ENCODE measurements at regions not wholly inside any gene's neighbourhood (a gene's known extent, or its start where the extent isn't known, plus 50 kb on each side); places are given as distances from the start of the nearest gene placed in this dataset.

GRCh38 chr1:194208674-194209073 lies 1022.3 kb upstream of the B3GALT2 start:
- no peak for ATAC-seq
- Mint-ChIP-seq H3K36me3 (peaks cover 0 to 8% (median 0%) of the 10 kb centered on the region in 3 donors), H3K4me3 (no peak overlapping the region), H3K9me3 (no peaks in the 10 kb centered on the region), H3K4me1 (no peaks in the 10 kb centered on the region), H3K27me3 (no peaks in the 10 kb centered on the region), H3K27ac (no peak overlapping the region)
- DNase-seq: no peak
- POLR2A ChIA-PET: no interaction called here

GRCh38 chr1:194196562-194196961 lies 1010.1 kb upstream of the B3GALT2 start:
- no peaks in the 10 kb centered on the region for H3K27me3 Mint-ChIP-seq
- H3K36me3 Mint-ChIP-seq: peaks cover 0 to 1% (median 0%) of the 10 kb centered on the region in 3 donors
- H3K27ac Mint-ChIP-seq: no peak overlapping the region
- peaks cover 0 to 6% (median 0%) of the 10 kb centered on the region in 9 donors for H3K9me3 Mint-ChIP-seq
- ATAC-seq: no peak
- POLR2A ChIA-PET: no interaction called here
- H3K4me1 Mint-ChIP-seq: peaks cover 0 to 3% (median 0%) of the 10 kb centered on the region in 4 donors
- DNase-seq: no peak
- H3K4me3 Mint-ChIP-seq: no peak overlapping the region

GRCh38 chr1:194194724-194195123 lies 1008.3 kb upstream of the B3GALT2 start:
- Mint-ChIP-seq H3K4me3 (no peak overlapping the region), H3K4me1 (peaks cover 0 to 3% (median 0%) of the 10 kb centered on the region in 4 donors), H3K9me3 (peaks cover 0 to 6% (median 0%) of the 10 kb centered on the region in 9 donors), H3K27ac (peak overlapping the region in 2 of 10 donors; percentile 22 to 28), H3K27me3 (no peaks in the 10 kb centered on the region), H3K36me3 (peaks cover 0 to 1% (median 0%) of the 10 kb centered on the region in 3 donors)
- no peak for DNase-seq
- no peak for ATAC-seq
- POLR2A ChIA-PET: no interaction called here

- H3K4me3 Mint-ChIP-seq: no peak overlapping the region
- DNase-seq (no peak), ATAC-seq (no peak)
- peak overlapping the region in 1 of 10 donors; percentile 7 for H3K27ac Mint-ChIP-seq
- H3K4me1 Mint-ChIP-seq: peaks cover 0 to 6% (median 4%) of the 10 kb centered on the region in 4 donors
- peaks cover 0 to 4% (median 0%) of the 10 kb centered on the region in 3 donors for H3K36me3 Mint-ChIP-seq
- H3K27me3 Mint-ChIP-seq: peaks cover 0 to 1% (median 0%) of the 10 kb centered on the region in 5 donors
- peaks cover 0 to 2% (median 0%) of the 10 kb centered on the region in 9 donors for H3K9me3 Mint-ChIP-seq
- POLR2A ChIA-PET: no interaction called here
Observed at GRCh38 chr1:194184974-194185373, 998.6 kb upstream of the B3GALT2 start.

GRCh38 chr1:194184425-194184824 lies 998.0 kb upstream of the B3GALT2 start:
- peaks cover 0 to 4% (median 0%) of the 10 kb centered on the region in 3 donors for H3K36me3 Mint-ChIP-seq
- H3K27me3 Mint-ChIP-seq: peaks cover 0 to 1% (median 0%) of the 10 kb centered on the region in 5 donors
- no peak overlapping the region for H3K4me3 Mint-ChIP-seq
- no peak overlapping the region for H3K27ac Mint-ChIP-seq
- POLR2A ChIA-PET: no interaction called here
- ATAC-seq: no peak
- H3K9me3 Mint-ChIP-seq: peaks cover 0 to 2% (median 0%) of the 10 kb centered on the region in 9 donors
- DNase-seq: no peak
- H3K4me1 Mint-ChIP-seq: peaks cover 0 to 6% (median 4%) of the 10 kb centered on the region in 4 donors

DNA sequence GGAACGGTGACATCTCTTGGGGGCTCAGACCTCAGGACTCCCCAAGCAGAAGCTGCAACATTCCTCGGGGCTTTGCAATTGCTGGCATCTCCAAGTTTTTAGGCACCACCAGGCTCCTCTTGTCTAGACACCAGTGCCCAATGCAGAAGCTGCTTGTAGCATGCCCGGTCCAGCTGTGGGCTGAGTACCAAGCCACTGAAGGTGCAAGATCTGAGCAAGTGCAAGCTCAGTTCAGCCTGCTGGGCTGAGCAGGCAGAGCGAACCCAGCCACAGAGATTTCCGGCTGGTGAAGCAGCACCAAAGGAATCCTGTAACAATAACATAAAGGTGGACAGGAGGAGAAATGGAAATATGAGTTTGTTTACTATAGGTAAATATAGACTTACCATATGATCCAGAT lies 995.4 kb upstream of the B3GALT2 start:
- Mint-ChIP-seq H3K4me3 (no peak overlapping the region), H3K9me3 (peaks cover 0 to 2% (median 0%) of the 10 kb centered on the region in 9 donors), H3K27ac (no peak overlapping the region)

GRCh38 chr1:194176212-194176611 lies 989.8 kb upstream of the B3GALT2 start:
- ATAC-seq: no peak
- H3K36me3 Mint-ChIP-seq: peaks cover 0 to under 1% (median 0%) of the 10 kb centered on the region in 3 donors
- no peaks in the 10 kb centered on the region for H3K27me3 Mint-ChIP-seq
- no peak for DNase-seq
- H3K27ac Mint-ChIP-seq: no peak overlapping the region
- H3K4me1 Mint-ChIP-seq: peaks cover 0 to 6% (median 2%) of the 10 kb centered on the region in 4 donors
- POLR2A ChIA-PET: no interaction called here
- H3K4me3 Mint-ChIP-seq: no peak overlapping the region
- peaks cover 0 to 7% (median 0%) of the 10 kb centered on the region in 9 donors for H3K9me3 Mint-ChIP-seq

More for the DNA sequence above, 995.4 kb upstream of the B3GALT2 start:
- H3K4me1 Mint-ChIP-seq: peaks cover 0 to 6% (median 4%) of the 10 kb centered on the region in 4 donors
- peaks cover 0 to 4% (median 0%) of the 10 kb centered on the region in 3 donors for H3K36me3 Mint-ChIP-seq
- ATAC-seq (no peak), DNase-seq (no peak)
- peaks cover 0 to 1% (median 0%) of the 10 kb centered on the region in 5 donors for H3K27me3 Mint-ChIP-seq
- POLR2A ChIA-PET: no interaction called here

DNA sequence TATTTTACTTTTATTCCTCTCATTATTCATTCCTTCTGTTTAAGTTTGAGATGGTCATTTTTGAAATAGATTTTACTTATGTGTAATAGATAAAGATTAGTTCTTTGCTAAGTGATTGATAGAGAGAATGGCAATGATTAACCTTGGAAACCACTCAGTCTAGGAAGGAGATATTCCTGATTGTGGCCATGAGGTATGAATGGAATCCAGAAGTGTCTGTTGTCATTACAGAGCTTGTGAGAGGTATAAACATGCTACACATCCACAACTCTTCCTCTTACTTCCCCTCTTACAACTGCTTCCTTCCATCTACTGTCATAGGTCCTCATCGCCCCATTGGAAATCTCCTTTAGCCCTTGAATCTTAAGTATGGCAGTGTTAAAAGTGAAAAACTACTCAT lies 988.8 kb upstream of the B3GALT2 start:
- H3K27ac Mint-ChIP-seq: no peak overlapping the region
- POLR2A ChIA-PET: no interaction called here

GRCh38 chr1:194174528-194174927 lies 988.1 kb upstream of the B3GALT2 start:
- H3K27me3 Mint-ChIP-seq: no peaks in the 10 kb centered on the region
- no peak for ATAC-seq
- DNase-seq: no peak
- H3K4me1 Mint-ChIP-seq: no peaks in the 10 kb centered on the region
- POLR2A ChIA-PET: no interaction called here
- H3K27ac Mint-ChIP-seq: no peak overlapping the region
- no peak overlapping the region for H3K4me3 Mint-ChIP-seq
- H3K36me3 Mint-ChIP-seq: no peaks in the 10 kb centered on the region
- H3K9me3 Mint-ChIP-seq: peaks cover 0 to 17% (median 0%) of the 10 kb centered on the region in 9 donors

More for the DNA sequence above, 988.8 kb upstream of the B3GALT2 start:
- Mint-ChIP-seq H3K36me3 (no peaks in the 10 kb centered on the region), H3K27me3 (no peaks in the 10 kb centered on the region), H3K9me3 (peaks cover 0 to 17% (median 0%) of the 10 kb centered on the region in 9 donors), H3K4me1 (no peaks in the 10 kb centered on the region), H3K4me3 (no peak overlapping the region)
- DNase-seq: no peak
- no peak for ATAC-seq

GRCh38 chr1:194171596-194171995 lies 985.2 kb upstream of the B3GALT2 start:
- no peak overlapping the region for H3K27ac Mint-ChIP-seq
- ATAC-seq: no peak
- H3K9me3 Mint-ChIP-seq: peaks cover 0 to 17% (median 3%) of the 10 kb centered on the region in 9 donors
- H3K36me3 Mint-ChIP-seq: peaks cover 0 to 4% (median 3%) of the 10 kb centered on the region in 3 donors
- POLR2A ChIA-PET: no interaction called here
- no peak for DNase-seq
- H3K27me3 Mint-ChIP-seq: no peaks in the 10 kb centered on the region
- H3K4me3 Mint-ChIP-seq: no peak overlapping the region
- H3K4me1 Mint-ChIP-seq: no peaks in the 10 kb centered on the region

DNA sequence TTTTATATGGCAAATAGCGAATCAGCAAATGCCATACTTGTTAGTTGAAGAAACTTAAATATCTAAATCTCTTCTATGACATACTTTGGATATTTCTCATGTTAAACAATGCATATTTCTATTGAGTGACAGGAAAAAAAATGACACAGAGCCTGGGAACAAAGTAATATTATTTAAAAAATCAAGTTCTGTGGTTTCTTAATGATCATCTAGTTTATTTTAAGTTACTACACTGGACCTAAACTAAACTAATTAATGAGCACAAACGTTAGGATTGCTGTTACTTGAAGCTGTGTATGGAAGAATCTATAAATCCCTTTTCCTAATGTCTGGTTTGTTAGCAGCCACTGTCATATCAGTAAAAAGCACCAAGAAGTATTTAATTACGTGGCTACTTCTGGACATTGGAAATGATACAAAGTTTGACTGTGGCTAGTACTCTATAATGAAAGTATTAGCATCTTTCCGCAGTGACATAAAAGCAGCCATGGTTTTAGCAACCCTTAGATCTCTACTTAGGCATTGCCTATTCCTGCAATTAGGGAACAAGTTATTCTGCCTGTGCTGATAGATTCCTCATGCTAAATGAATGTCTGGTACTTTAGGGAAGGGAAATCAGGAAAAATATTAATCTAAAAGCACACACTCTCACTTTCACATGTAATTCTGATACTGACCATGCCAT lies 981.7 kb upstream of the B3GALT2 start:
- Mint-ChIP-seq H3K27me3 (peaks cover 0 to 1% (median 0%) of the 10 kb centered on the region in 5 donors), H3K27ac (no peak overlapping the region), H3K4me3 (no peak overlapping the region), H3K4me1 (no peaks in the 10 kb centered on the region), H3K36me3 (peaks cover 0 to 4% (median 3%) of the 10 kb centered on the region in 3 donors), H3K9me3 (peaks cover 0 to 17% (median 3%) of the 10 kb centered on the region in 9 donors)
- ATAC-seq: no peak
- no peak for DNase-seq
- POLR2A ChIA-PET: no interaction called here

GRCh38 chr1:194164755-194165154 lies 978.3 kb upstream of the B3GALT2 start:
- H3K4me3 Mint-ChIP-seq: no peak overlapping the region

GRCh38 chr1:194161591-194161990 lies 975.2 kb upstream of the B3GALT2 start:
- Mint-ChIP-seq H3K9me3 (peaks cover 0 to 11% (median 3%) of the 10 kb centered on the region in 9 donors), H3K27me3 (peaks cover 0 to 1% (median 0%) of the 10 kb centered on the region in 5 donors), H3K4me3 (no peak overlapping the region), H3K36me3 (peaks cover 0 to 8% (median 8%) of the 10 kb centered on the region in 3 donors), H3K27ac (peak overlapping the region in 2 of 10 donors; percentile 2 to 13), H3K4me1 (peaks cover 0 to 10% (median 3%) of the 10 kb centered on the region in 4 donors)
- DNase-seq: no peak
- ATAC-seq: no peak
- POLR2A ChIA-PET: no interaction called here

More at GRCh38 chr1:194164755-194165154, 978.3 kb upstream of the B3GALT2 start:
- Mint-ChIP-seq H3K9me3 (peaks cover 0 to 4% (median 0%) of the 10 kb centered on the region in 9 donors), H3K36me3 (peaks cover 0 to 4% (median 3%) of the 10 kb centered on the region in 3 donors), H3K27me3 (peaks cover 0 to 1% (median 0%) of the 10 kb centered on the region in 5 donors), H3K27ac (no peak overlapping the region), H3K4me1 (peaks cover 0 to 10% (median 3%) of the 10 kb centered on the region in 4 donors)
- ATAC-seq: no peak
- POLR2A ChIA-PET: no interaction called here
- DNase-seq: no peak

Measured in naive thymus-derived CD8-positive, alpha-beta T cell (primary cell).